Left ventricle myocardium inferior (tissue), 1 donor: ENCODE measurements at regions not wholly inside any gene's neighbourhood (a gene's known extent, or its start where the extent isn't known, plus 50 kb on each side); places are given as distances from the start of the nearest gene placed in this dataset.

Experiments
- DNase-seq: peaks from one replicate; pipeline ENCODE4 v3.0.0-alpha.2; 2020
- H3K27ac ChIP-seq: fragments of 200-600 bp; replicated peaks from 2 replicates; pipeline ENCODE4 v1.8.0; 2021
- H3K27me3 ChIP-seq: fragments of 200-600 bp; 2 replicates; pipeline ENCODE4 v1.8.0; 2021; ENCODE audit warnings: low read depth
- H3K36me3 ChIP-seq: fragments of 200-600 bp; 2 replicates; pipeline ENCODE4 v1.8.0; 2021
- H3K4me1 ChIP-seq: fragments of 200-600 bp; 2 replicates; pipeline ENCODE4 v1.8.0; 2021
- H3K4me3 ChIP-seq: fragments of 200-600 bp; 2 replicates; pipeline ENCODE4 v1.8.0; 2021; ENCODE audit warnings: mild to moderate bottlenecking, moderate library complexity
- H3K9me3 ChIP-seq: fragments of 200-600 bp; replicated peaks from 2 replicates; pipeline ENCODE4 v1.8.0; 2021
- CTCF ChIP-seq: fragments of 200-600 bp; IDR thresholded peaks from 2 replicates; pipeline ENCODE4 v1.8.0; 2021; ENCODE audit warnings: antibody characterized with exemption, mild to moderate bottlenecking, borderline replicate concordance
- intact Hi-C: fragments of 100-400 bp; cut with micrococcal nuclease; formaldehyde crosslinking; loops from one replicate; pipeline ENCODE4 v1.11.0; 2022
- donor health status: DM: no; HTN: yes; CAD: no; lungs with severe emphysema.

- no peaks in the 10 kb centered on the region for H3K27me3 ChIP-seq
- H3K4me1 ChIP-seq: no peaks in the 10 kb centered on the region
- no peak overlapping the region for H3K27ac ChIP-seq
- H3K36me3 ChIP-seq: no peaks in the 10 kb centered on the region
- H3K9me3 ChIP-seq: peaks cover 23% of the 10 kb centered on the region
- intact Hi-C loops: no loop called here
- TF ChIP-seq CTCF: no peak
- H3K4me3 ChIP-seq: no peak overlapping the region
- no peak for DNase-seq
Measured at GRCh38 chr4:12555011-12555410, 929.1 kb downstream of the RAB28 start.

DNA sequence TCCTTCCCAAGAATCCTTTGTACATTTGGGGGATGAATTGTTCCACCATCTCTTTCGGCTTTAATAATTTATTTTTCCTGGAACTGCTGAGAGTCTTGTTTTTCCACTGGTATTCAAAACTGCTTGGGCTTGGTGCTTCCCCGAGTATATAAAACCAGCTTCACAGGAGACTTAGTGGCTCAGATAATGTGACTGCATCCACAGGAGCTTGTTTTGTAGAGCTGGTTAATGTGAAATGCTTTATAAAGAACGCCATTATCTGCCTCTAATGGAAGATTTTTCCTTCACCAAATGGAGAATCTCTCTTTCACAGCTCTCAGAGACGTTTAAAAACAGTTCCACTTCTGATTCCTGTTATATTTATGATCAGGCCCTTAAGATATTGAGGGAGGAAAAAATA, 935.5 kb downstream of the RAB28 start:
- peaks cover 19% of the 10 kb centered on the region for H3K9me3 ChIP-seq
- H3K27ac ChIP-seq: no peak overlapping the region
- no peak for DNase-seq
- intact Hi-C loops: no loop called here
- no peak overlapping the region for H3K4me3 ChIP-seq
- no peaks in the 10 kb centered on the region for H3K36me3 ChIP-seq
- TF ChIP-seq CTCF: no peak
- no peaks in the 10 kb centered on the region for H3K27me3 ChIP-seq
- H3K4me1 ChIP-seq: no peaks in the 10 kb centered on the region

GRCh38 chr4:12545812-12546211, 938.3 kb downstream of the RAB28 start:
- H3K9me3 ChIP-seq: peaks cover 4% of the 10 kb centered on the region
- no peak for TF ChIP-seq CTCF
- DNase-seq: no peak
- H3K27ac ChIP-seq: no peak overlapping the region
- no peaks in the 10 kb centered on the region for H3K4me1 ChIP-seq
- intact Hi-C loops: no loop called here
- no peaks in the 10 kb centered on the region for H3K36me3 ChIP-seq
- H3K27me3 ChIP-seq: no peaks in the 10 kb centered on the region
- no peak overlapping the region for H3K4me3 ChIP-seq

DNA sequence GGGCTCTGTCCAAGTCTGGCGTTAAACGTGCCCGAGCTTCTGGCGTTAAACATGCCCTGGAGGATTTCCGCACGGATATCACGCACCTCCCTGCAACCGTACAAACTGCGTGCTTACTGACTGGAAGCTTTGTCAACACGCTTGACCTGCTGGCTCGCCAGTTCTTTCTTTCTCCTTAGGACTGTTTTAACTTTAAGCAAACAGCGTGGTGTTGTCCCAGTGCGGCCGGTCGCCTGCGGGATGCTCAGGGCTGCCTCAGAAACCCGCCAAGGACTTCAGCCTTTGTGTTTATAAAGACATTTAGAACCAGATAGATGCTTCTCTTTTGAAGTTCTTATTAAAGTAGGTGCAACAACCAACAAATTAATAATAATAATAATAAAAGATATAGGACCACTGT, 946.0 kb downstream of the RAB28 start:
- Histone ChIP-seq H3K36me3 (no peaks in the 10 kb centered on the region), H3K4me1 (no peaks in the 10 kb centered on the region), H3K4me3 (no peak overlapping the region), H3K27me3 (no peaks in the 10 kb centered on the region), H3K9me3 (no peaks in the 10 kb centered on the region), H3K27ac (no peak overlapping the region)
- TF ChIP-seq CTCF: no peak
- no peak for DNase-seq
- intact Hi-C loops: no loop called here

DNA sequence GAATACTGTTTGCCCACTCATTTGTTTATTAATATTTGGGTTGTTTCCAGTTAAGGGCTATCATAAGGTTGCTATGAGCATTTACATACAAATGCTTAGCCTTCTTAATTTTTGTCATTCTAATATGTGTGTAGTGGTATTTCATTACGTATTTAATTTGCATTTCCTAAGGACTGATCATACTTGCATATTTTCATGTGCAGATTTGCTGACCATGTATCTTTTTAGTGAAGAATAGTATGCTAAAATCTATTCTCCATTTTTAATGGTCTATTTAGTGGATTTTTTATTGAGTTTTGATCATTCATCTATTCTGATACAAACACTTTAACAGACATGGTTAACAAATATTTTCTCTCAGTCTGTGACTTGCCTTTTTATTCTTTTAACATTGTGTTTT, 949.5 kb downstream of the RAB28 start:
- DNase-seq: no peak
- no peaks in the 10 kb centered on the region for H3K9me3 ChIP-seq
- H3K27me3 ChIP-seq: no peaks in the 10 kb centered on the region
- intact Hi-C loops: no loop called here
- no peak overlapping the region for H3K27ac ChIP-seq
- H3K4me1 ChIP-seq: no peaks in the 10 kb centered on the region
- no peaks in the 10 kb centered on the region for H3K36me3 ChIP-seq
- TF ChIP-seq CTCF: no peak
- H3K4me3 ChIP-seq: no peak overlapping the region

- Histone ChIP-seq H3K9me3 (peaks cover under 1% of the 10 kb centered on the region), H3K4me1 (peaks cover 7% of the 10 kb centered on the region), H3K36me3 (no peaks in the 10 kb centered on the region), H3K27ac (no peak overlapping the region), H3K4me3 (no peak overlapping the region), H3K27me3 (no peaks in the 10 kb centered on the region)
- intact Hi-C loops: no loop called here
- TF ChIP-seq CTCF: no peak
- no peak for DNase-seq
Measured at GRCh38 chr4:12519426-12519825, 964.7 kb downstream of the RAB28 start.
